T-helper 2 cell treated with Interferon-gamma antibody and Interleukin-4, amounts not matched to agents 5 μg/mL and 100 μg/mL, for 36 hours (primary cell): ENCODE measurements at regions not wholly inside any gene's neighbourhood (a gene's known extent, or its start where the extent isn't known, plus 50 kb on each side); places are given as distances from the start of the nearest gene placed in this dataset.

Source experiments
- DNase-seq: peaks from one replicate; pipeline ENCODE4 v3.0.0; 2021; ENCODE audit warnings: low spot score
- H3K27ac Mint-ChIP-seq: one replicate; pipeline ENCODE4 v1.8.0; 2021; ENCODE audit warnings: mild to moderate bottlenecking, mixed read lengths
- H3K27me3 Mint-ChIP-seq: one replicate; pipeline ENCODE4 v1.8.0; 2021; ENCODE audit warnings: low read depth, mixed read lengths
- H3K36me3 Mint-ChIP-seq: one replicate; pipeline ENCODE4 v1.8.0; 2021; ENCODE audit warnings: low read depth, mixed read lengths
- H3K4me1 Mint-ChIP-seq: one replicate; pipeline ENCODE4 v1.8.0; 2021; ENCODE audit warnings: low read depth, mixed read lengths
- H3K4me3 Mint-ChIP-seq: one replicate; pipeline ENCODE4 v1.8.0; 2022; ENCODE audit warnings: mild to moderate bottlenecking, moderate library complexity, mixed read lengths
- H3K9me3 Mint-ChIP-seq: one replicate; pipeline ENCODE4 v1.8.0; 2021; ENCODE audit warnings: mixed read lengths

- Mint-ChIP-seq H3K27ac (no peak overlapping the region), H3K36me3 (no peaks in the 10 kb centered on the region), H3K4me3 (no peak overlapping the region), H3K27me3 (no peaks in the 10 kb centered on the region), H3K4me1 (no peaks in the 10 kb centered on the region), H3K9me3 (no peaks in the 10 kb centered on the region)
- no peak for DNase-seq
These were observed 311.8 kb upstream of the ST6GAL2 start for GRCh38 chr2:107197594-107198294.

DNA sequence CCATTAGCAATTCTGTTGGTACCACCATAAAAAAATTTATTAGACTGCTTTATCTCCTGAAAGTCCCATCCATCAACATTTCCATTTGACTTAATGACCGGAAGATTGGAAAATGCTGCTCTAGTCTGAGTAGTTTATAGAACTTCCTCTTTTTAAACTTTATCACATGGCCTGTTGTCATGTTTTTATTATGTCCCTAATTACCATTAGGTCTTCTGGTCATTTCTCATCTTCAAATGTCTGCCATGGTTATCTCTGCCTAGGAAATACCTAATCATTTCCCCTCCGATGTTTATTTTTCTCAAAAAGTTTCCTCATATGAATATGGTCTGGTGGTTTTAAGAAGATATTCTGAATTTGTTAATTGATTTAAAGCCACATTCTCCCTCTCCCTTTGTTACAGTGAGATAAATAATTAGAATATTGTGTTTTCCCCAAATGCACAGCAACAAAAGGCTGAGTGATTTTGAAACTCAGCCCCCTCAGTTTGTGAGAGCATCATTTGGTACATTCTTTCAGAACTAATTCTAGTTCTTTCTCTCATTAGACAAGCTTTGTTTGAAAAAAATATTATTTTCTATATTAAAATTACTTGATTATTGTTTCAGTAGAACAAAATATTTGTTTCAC, 317.1 kb upstream of the ST6GAL2 start:
- Mint-ChIP-seq H3K9me3 (peaks cover 5% of the 10 kb centered on the region), H3K36me3 (no peaks in the 10 kb centered on the region), H3K27me3 (no peaks in the 10 kb centered on the region), H3K27ac (no peak overlapping the region), H3K4me3 (no peak overlapping the region), H3K4me1 (no peaks in the 10 kb centered on the region)
- DNase-seq, result no peak

DNA sequence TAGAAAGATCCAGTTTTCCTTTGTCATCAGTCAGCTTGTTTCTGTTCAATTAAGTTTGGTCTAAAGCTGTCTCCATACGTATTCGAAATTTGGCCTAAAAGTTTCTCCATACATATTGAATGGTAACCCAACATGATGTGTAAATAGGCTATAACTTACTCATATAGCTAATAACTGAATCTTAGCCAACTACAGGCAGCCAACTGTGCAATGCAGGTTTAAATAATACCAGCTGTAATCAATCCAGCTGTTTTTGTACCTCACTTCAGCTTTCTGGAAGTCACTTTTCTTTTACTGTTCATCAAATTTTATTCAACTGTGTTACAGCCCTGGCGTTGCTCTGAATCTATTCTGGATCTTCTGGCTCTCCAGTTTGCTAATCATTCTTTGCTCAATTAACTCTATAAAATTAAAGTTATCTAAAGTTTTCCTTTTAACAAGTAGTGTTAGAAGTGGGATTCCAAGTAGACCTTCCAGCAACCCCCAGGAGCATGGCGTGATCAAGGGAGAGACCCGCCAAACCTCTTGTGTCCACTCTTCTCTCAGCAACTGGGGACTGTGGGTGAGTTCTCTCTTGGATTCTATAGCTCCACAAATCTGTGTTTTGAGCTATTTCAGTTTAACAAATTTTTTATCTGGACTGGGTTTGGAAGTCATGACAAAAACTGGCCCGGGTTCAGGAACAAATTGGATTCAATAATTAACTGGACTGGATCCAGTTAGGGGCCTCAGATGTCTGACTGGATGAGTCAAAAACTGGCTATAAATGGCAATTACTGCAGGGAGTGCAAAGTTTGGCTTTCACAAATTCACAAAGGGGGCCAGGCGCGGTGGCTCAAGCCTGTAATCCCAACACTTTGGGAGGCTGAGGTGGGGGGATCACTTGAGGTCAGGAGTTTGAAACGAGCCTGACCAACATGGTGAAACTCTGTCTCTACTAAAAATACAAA, 329.7 kb upstream of the ST6GAL2 start:
- H3K4me1 Mint-ChIP-seq, result no peaks in the 10 kb centered on the region
- H3K27me3 Mint-ChIP-seq, result no peaks in the 10 kb centered on the region

DNA sequence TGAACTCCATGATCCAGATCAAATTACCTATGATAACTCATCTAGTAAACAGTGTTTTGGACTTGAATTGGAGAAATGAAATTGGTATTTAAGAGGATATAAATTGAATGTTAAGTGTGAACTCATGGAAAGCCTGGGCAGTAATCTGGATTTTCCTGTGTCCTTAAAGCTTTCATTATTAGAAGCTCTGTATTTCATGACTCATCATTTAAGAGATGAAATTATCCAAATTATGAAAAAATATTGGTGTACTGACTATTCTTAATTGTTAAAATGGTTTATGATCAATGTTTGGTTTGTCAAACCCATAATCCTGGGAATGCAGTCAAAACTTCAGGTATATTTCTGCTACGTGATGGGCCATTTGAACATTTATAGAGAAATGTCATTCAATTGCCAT, 332.2 kb upstream of the ST6GAL2 start:
- H3K4me1 Mint-ChIP-seq, result no peaks in the 10 kb centered on the region
- DNase-seq, result no peak
- no peaks in the 10 kb centered on the region for H3K9me3 Mint-ChIP-seq
- H3K27me3 Mint-ChIP-seq, result no peaks in the 10 kb centered on the region
- H3K4me3 Mint-ChIP-seq, result no peak overlapping the region
- H3K27ac Mint-ChIP-seq, result no peak overlapping the region
- H3K36me3 Mint-ChIP-seq, result no peaks in the 10 kb centered on the region

More for the DNA sequence above, 329.7 kb upstream of the ST6GAL2 start:
- no peak for DNase-seq
- Mint-ChIP-seq H3K9me3 (peaks cover 4% of the 10 kb centered on the region), H3K4me3 (no peak overlapping the region), H3K36me3 (no peaks in the 10 kb centered on the region), H3K27ac (no peak overlapping the region)

DNA sequence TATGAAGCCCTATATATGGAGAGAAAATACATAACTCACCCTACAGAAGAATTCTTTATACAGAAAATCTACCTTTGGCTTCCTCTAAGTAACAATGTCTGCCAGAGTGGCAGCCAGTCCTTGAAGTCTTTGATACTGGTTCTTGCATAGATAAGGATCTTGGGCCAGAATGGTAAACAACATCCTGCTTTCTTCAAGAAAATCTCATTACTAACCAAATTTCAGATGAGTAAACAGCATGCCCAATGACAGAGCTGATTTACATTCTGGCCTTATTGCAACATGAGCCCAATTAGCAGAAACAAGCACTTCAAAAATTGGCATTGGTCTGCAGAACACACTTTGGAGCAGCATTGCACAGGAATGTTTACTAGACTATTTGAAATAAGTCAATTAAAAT, 336.5 kb upstream of the ST6GAL2 start:
- DNase-seq, result no peak
- H3K27ac Mint-ChIP-seq, result no peak overlapping the region
- H3K9me3 Mint-ChIP-seq, result no peaks in the 10 kb centered on the region
- H3K36me3 Mint-ChIP-seq, result no peaks in the 10 kb centered on the region
- H3K4me1 Mint-ChIP-seq, result no peaks in the 10 kb centered on the region
- H3K4me3 Mint-ChIP-seq, result no peak overlapping the region
- H3K27me3 Mint-ChIP-seq, result no peaks in the 10 kb centered on the region

DNA sequence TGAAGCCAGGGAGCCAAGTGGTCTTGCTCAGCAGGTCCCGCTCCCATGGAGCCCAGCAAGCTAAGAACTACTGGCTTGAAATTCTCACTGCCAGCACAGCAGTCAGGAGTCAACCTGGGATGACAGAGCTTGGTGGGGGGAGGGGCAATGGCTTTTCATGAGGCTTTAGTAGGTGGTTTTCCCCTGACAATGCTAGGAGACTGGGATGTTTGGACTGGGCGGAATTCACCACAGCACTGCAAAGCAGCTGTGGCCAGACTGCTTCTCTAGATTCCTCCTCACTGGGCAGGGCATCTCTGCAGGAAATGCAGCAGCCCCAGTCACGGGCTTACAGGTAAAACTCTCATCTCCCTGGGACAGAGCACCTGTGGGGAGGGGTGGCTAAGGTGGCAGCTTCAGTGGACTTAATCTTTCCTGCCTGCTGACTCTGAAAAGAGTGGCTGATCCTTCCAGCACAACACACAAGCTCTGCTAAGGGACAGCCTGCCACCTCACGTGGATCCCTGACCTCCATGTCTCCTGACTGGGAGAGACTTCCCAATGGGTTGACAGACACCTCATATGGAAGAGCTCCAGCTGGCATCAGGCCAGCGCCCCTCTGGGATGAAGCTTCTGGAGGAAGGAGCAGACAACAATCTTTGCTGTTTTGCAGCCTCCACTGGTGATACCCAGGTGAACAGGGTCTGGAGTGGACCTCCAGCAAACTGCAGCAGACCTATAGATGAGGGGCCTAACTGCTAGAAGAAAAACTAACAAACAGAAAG, 349.7 kb upstream of the ST6GAL2 start:
- no peaks in the 10 kb centered on the region for H3K27me3 Mint-ChIP-seq
- peaks cover 3% of the 10 kb centered on the region for H3K9me3 Mint-ChIP-seq
- DNase-seq, result no peak
- H3K4me3 Mint-ChIP-seq, result no peak overlapping the region
- no peaks in the 10 kb centered on the region for H3K4me1 Mint-ChIP-seq
- H3K36me3 Mint-ChIP-seq, result no peaks in the 10 kb centered on the region
- H3K27ac Mint-ChIP-seq, result no peak overlapping the region

DNA sequence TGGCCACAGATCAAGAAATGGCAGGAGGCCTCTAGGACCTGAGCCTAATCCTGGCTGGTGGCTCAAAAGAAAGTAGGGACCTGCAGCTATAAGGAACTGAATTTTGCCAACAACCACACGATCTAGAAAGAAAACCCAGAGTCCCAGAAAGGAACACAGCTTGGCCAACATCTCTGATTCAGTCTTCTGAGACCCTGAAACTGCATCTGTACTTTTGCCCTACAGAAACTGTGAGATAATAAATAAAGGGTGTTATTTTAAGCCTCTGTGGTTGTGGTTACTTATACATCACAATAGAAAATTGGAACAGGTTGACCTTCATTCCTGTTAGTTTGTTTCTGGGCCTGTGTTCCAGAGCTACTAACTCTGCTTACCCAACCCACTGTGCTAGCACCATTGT, 356.8 kb upstream of the ST6GAL2 start:
- H3K27me3 Mint-ChIP-seq, result no peaks in the 10 kb centered on the region
- no peaks in the 10 kb centered on the region for H3K4me1 Mint-ChIP-seq
- no peaks in the 10 kb centered on the region for H3K36me3 Mint-ChIP-seq
- H3K27ac Mint-ChIP-seq, result no peak overlapping the region
- DNase-seq, result no peak
- no peaks in the 10 kb centered on the region for H3K9me3 Mint-ChIP-seq
- H3K4me3 Mint-ChIP-seq, result no peak overlapping the region

DNA sequence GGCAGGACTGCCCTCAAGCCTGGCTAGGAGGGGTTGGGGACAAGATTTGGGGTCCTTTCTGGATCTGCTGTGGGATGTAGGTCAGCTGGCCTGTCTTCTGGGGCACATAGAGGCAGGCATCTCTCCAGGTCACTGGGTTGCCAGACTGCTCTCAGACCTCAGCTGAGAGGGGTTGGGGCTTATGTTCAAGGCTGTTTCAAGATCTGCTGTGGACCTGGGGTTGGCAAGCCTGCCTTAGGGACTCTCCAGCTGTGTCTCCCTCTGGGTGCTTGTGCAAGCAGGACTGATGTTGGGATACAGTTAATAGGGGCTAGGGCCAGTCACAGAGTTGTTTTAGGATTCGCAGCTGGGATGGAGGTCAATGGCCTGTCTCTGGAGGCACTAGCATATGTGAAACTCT, 363.0 kb upstream of the ST6GAL2 start:
- Mint-ChIP-seq H3K4me1 (no peaks in the 10 kb centered on the region), H3K36me3 (no peaks in the 10 kb centered on the region), H3K9me3 (no peaks in the 10 kb centered on the region), H3K27me3 (no peaks in the 10 kb centered on the region), H3K4me3 (no peak overlapping the region), H3K27ac (no peak overlapping the region)
- no peak for DNase-seq

DNA sequence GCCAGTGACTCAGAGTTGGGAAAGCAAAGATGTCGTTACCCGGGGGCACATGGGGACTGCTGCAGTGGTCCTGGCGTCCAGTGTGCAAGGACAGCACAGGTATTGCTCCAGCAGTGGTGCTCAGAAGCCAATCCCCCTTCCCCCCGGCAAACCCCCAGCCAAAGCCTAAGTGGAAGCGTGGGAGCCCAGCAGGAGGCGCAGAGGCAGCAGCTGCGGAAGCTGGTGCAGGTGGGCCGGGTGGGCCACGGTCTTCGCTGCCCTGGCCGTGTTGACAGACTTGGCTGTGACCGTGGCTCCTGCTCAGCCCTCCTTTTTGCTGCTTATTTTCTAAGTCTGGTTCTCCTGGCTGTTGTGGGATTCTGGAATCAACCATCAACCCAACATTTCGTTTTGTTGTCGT, 369.8 kb upstream of the ST6GAL2 start:
- DNase-seq, result no peak
- Mint-ChIP-seq H3K27me3 (no peaks in the 10 kb centered on the region), H3K4me1 (no peaks in the 10 kb centered on the region), H3K4me3 (no peak overlapping the region), H3K36me3 (no peaks in the 10 kb centered on the region), H3K27ac (no peak overlapping the region), H3K9me3 (no peaks in the 10 kb centered on the region)

DNA sequence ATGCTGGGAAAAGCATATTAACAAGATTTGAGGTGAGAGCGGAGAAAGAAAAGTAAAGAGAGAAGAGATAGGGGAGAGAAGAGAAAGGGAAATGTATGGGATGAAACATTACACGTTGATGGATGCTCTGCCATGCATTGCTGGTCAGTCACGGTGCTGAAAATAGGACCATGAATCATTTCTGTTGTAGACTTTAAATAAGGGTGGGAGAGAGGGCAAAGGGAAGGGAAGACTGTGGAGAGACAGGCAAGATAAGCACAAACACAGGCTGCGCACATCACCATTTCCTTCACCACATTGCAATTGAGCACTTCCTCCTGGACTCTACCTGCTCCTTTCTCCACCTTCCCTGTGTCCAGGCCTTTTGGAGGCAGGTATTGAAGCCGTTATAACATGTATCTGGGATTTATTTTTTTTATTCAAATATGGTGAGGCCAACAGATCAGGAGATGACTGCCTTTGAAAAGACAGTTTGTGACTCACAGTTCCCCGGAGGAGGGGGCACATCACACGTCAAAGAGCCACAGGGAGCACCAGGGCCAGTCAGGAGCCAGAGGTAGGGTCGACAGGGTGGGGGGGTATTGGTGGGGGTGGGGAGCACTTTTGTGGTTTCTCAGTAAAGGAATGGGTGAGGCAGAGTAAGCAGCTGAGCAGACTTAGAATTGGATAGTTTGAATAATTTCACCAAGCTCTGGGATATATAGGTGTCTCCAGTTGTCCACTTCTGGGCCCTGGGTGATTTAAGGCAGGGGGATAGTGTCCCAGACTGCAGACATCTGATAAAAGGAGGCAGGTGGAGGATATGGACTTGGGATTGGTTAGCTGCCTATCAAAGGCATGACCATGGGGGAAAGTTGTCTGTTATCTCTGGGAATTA, 372.8 kb upstream of the ST6GAL2 start:
- no peak overlapping the region for H3K27ac Mint-ChIP-seq
- no peaks in the 10 kb centered on the region for H3K27me3 Mint-ChIP-seq
- no peak overlapping the region for H3K4me3 Mint-ChIP-seq
- no peak for DNase-seq
- H3K9me3 Mint-ChIP-seq, result no peaks in the 10 kb centered on the region
- H3K4me1 Mint-ChIP-seq, result no peaks in the 10 kb centered on the region
- H3K36me3 Mint-ChIP-seq, result no peaks in the 10 kb centered on the region

DNA sequence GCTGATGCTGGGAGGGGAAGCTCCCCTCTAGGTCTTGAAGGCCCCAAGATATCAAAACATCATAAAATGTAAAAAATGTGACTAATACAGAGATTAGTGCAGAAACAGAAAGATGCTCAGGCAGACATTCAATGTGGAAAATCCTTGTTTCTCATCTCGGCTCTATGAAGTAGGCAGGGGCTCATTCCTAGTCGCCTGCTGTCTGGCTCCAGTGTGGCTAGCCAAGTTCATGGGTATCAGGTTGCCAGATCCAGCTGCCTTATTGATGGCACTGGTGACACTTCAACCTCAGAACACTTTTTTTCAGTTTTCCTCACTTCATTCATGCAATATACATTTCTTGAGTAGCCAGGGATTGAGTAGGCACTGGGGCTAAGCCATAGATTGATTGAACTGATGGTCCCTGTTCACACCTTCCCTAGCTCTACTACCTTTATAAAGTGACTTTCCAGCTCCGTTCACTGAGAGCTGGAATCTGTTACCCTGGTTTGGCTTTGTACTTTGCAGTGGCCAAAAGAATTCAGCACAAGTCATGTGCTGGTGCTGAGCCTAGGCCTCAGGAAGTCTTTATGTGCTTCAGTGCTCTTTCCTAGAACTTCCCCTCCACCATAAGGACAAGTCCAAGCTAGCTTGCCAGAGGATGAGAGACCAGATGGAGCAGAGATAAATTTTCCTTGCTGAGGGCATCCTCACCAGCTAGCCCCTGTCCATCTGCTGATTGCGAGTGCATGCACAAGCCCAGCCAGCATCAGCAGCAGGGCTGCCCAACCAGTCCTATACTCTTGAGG, 373.6 kb upstream of the ST6GAL2 start:
- no peaks in the 10 kb centered on the region for H3K9me3 Mint-ChIP-seq
- no peaks in the 10 kb centered on the region for H3K36me3 Mint-ChIP-seq
- no peak overlapping the region for H3K27ac Mint-ChIP-seq
- H3K27me3 Mint-ChIP-seq, result no peaks in the 10 kb centered on the region
- no peak overlapping the region for H3K4me3 Mint-ChIP-seq
- no peaks in the 10 kb centered on the region for H3K4me1 Mint-ChIP-seq
- DNase-seq, result no peak

DNA sequence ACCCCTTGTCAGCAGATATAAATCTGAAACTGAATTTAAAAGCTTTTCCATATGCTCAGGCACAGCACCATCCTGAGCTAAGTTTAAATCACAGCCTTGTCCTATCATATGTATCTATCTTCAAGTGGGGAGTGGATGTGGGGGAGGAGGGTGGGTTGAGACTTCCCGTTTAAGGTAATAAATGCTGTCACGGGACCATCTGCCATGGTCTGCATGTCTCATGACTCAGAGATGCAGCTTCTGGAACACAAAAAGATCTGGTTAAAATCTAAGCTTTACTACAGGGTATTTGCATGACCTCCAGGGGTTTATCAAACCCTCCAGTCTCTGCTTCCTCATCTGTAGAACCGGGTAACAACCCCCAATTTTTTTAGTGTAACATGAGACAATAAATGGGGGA, 377.7 kb upstream of the ST6GAL2 start:
- H3K9me3 Mint-ChIP-seq, result no peaks in the 10 kb centered on the region
- no peaks in the 10 kb centered on the region for H3K4me1 Mint-ChIP-seq
- no peak overlapping the region for H3K27ac Mint-ChIP-seq
- DNase-seq, result no peak
- H3K27me3 Mint-ChIP-seq, result no peaks in the 10 kb centered on the region
- no peaks in the 10 kb centered on the region for H3K36me3 Mint-ChIP-seq
- H3K4me3 Mint-ChIP-seq, result no peak overlapping the region
